OCI-LY7 (cell line): ENCODE measurements at regions not wholly inside any gene's neighbourhood (a gene's known extent, or its start where the extent isn't known, plus 50 kb on each side); places are given as distances from the start of the nearest gene placed in this dataset.

Source experiments
- BruUV-seq: library from RNA; stranded (reverse); fragments of 400-500 nt; replicated peaks from 2 replicates; lab custom pipeline; 2021; lab: Mats Ljungman, UMichigan
- CTCF ChIA-PET: fragments of 300-600 bp; sonication (Branson Sonifier 250); formaldehyde crosslinking; loops from one replicate; lab custom pipeline; 2022; ENCODE audit warnings: antibody characterized with exemption; ENCODE audit not compliant: unreplicated experiment; lab: Charles Lee
- POLR2A ChIA-PET: fragments of 300-600 bp; sonication (Branson Sonifier 250); formaldehyde crosslinking; loops from one replicate; lab custom pipeline; 2022; ENCODE audit warnings: antibody characterized with exemption; lab: Charles Lee
- DNase-seq: peaks from one replicate; pipeline ENCODE4 v3.0.0-alpha.2; 2015; ENCODE audit warnings: low spot score
- H2AFZ ChIP-seq: fragments of 200-600 bp; sonication (generic), shearing (Covaris generic); 2 replicates; pipeline ENCODE4 v1.6.1; 2014; ENCODE audit warnings: mild to moderate bottlenecking, antibody characterized with exemption, low read length, moderate library complexity
- H3K27ac ChIP-seq: fragments of 200-600 bp; sonication (generic); 2 replicates; pipeline ENCODE4 v1.5.1; 2014; ENCODE audit warnings: mixed run types, low read depth, mild to moderate bottlenecking, moderate library complexity, low read length, inconsistent platforms; ENCODE audit not compliant: poor library complexity, severe bottlenecking
- H3K36me3 ChIP-seq: fragments of 200-600 bp; sonication (generic); 2 replicates; pipeline ENCODE4 v1.6.1; 2014; ENCODE audit warnings: mild to moderate bottlenecking, antibody characterized with exemption, low read length, moderate library complexity, mixed read lengths; ENCODE audit not compliant: insufficient read depth
- H3K4me1 ChIP-seq: fragments of 200-600 bp; sonication (generic); 2 replicates; pipeline ENCODE4 v1.5.1; 2014; ENCODE audit warnings: mild to moderate bottlenecking, low read length; ENCODE audit not compliant: insufficient read depth, poor library complexity, severe bottlenecking
- H3K4me2 ChIP-seq: fragments of 200-600 bp; sonication (generic); 2 replicates; pipeline ENCODE4 v1.6.1; 2014; ENCODE audit warnings: mild to moderate bottlenecking, low read length
- H3K4me3 ChIP-seq: fragments of 200-600 bp; sonication (generic); 2 replicates; pipeline ENCODE4 v1.5.1; 2014; ENCODE audit warnings: mild to moderate bottlenecking, low read depth, low read length; ENCODE audit not compliant: poor library complexity, severe bottlenecking
- H3K79me2 ChIP-seq: fragments of 200-600 bp; sonication (generic); 2 replicates; pipeline ENCODE4 v1.6.1; 2016; ENCODE audit warnings: low read depth, mild to moderate bottlenecking, low read length, moderate library complexity, mixed read lengths; ENCODE audit not compliant: insufficient read depth
- H3K9me2 ChIP-seq: fragments of 200-600 bp; sonication (generic); 2 replicates; pipeline ENCODE4 v1.6.1; 2016; ENCODE audit warnings: mild to moderate bottlenecking, low read length, mixed read lengths; ENCODE audit not compliant: insufficient read depth
- H3K9me3 ChIP-seq: fragments of 200-600 bp; sonication (generic); 2 replicates; pipeline ENCODE4 v1.6.1; 2014; ENCODE audit warnings: mild to moderate bottlenecking, mixed run types, low read length, mixed read lengths
- H4K20me1 ChIP-seq: fragments of 200-600 bp; sonication (generic); 2 replicates; pipeline ENCODE4 v1.6.1; 2014; ENCODE audit warnings: mild to moderate bottlenecking, antibody characterized with exemption, low read length, moderate library complexity, mixed read lengths; ENCODE audit not compliant: insufficient read depth
- EZH2phosphoT487 ChIP-seq: fragments of 200-600 bp; sonication (generic); IDR thresholded peaks from 2 replicates; pipeline ENCODE4 v1.6.1; 2018; ENCODE audit warnings: low read depth, borderline replicate concordance, mild to moderate bottlenecking, mixed run types, antibody characterized with exemption, low read length, moderate library complexity, mixed read lengths
- intact Hi-C: fragments of 100-400 bp; cut with micrococcal nuclease; formaldehyde crosslinking; loops from one replicate; pipeline ENCODE4 v1.10.0; 2022; ENCODE audit not compliant: unreplicated experiment
- TF ChIP-seq, protein P1 (sequence below): fragments of 200-600 bp; sonication (generic); conservative IDR thresholded peaks from 2 replicates; pipeline ENCODE4 v1.5.1; 2014; ENCODE audit warnings: mild to moderate bottlenecking, antibody characterized with exemption, low read length, moderate library complexity, mixed read lengths

- Histone ChIP-seq H3K4me3 (no peak overlapping the region), H3K27ac (no peak overlapping the region), H3K79me2 (no peaks in the 10 kb centered on the region), H3K36me3 (no peaks in the 10 kb centered on the region), H2AFZ (no peak overlapping the region), H3K9me3 (no peaks in the 10 kb centered on the region), H3K4me2 (no peak overlapping the region), H3K4me1 (no peaks in the 10 kb centered on the region), H4K20me1 (no peaks in the 10 kb centered on the region), H3K9me2 (no peaks in the 10 kb centered on the region)
- DNase-seq = no peak
- TF ChIP-seq EZH2phosphoT487 = no peak
- TF ChIP-seq, protein P1, sequence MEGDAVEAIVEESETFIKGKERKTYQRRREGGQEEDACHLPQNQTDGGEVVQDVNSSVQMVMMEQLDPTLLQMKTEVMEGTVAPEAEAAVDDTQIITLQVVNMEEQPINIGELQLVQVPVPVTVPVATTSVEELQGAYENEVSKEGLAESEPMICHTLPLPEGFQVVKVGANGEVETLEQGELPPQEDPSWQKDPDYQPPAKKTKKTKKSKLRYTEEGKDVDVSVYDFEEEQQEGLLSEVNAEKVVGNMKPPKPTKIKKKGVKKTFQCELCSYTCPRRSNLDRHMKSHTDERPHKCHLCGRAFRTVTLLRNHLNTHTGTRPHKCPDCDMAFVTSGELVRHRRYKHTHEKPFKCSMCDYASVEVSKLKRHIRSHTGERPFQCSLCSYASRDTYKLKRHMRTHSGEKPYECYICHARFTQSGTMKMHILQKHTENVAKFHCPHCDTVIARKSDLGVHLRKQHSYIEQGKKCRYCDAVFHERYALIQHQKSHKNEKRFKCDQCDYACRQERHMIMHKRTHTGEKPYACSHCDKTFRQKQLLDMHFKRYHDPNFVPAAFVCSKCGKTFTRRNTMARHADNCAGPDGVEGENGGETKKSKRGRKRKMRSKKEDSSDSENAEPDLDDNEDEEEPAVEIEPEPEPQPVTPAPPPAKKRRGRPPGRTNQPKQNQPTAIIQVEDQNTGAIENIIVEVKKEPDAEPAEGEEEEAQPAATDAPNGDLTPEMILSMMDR = no peak
- CTCF ChIA-PET = no interaction called here
- intact Hi-C loops = loop anchor here (10.0 kb wide), 1 partner anchor 224 kb away; no protein-coding TSS in a partner anchor
- no TSS peak for BruUV-seq
- POLR2A ChIA-PET = no interaction called here
These were observed 106.7 kb upstream of the FSHR start for GRCh38 chr2:49260979-49261538.

GRCh38 chr2:49259926-49260325, 105.6 kb upstream of the FSHR start:
- Histone ChIP-seq H3K4me2 (no peak overlapping the region), H3K4me3 (no peak overlapping the region), H3K9me3 (no peaks in the 10 kb centered on the region), H4K20me1 (no peaks in the 10 kb centered on the region), H3K4me1 (no peaks in the 10 kb centered on the region), H3K36me3 (no peaks in the 10 kb centered on the region), H3K79me2 (no peaks in the 10 kb centered on the region), H3K9me2 (no peaks in the 10 kb centered on the region), H3K27ac (no peak overlapping the region), H2AFZ (no peak overlapping the region)
- TF ChIP-seq EZH2phosphoT487 = no peak
- TF ChIP-seq, protein P1 = no peak
- intact Hi-C loops = loop anchor here (10.0 kb wide), 1 partner anchor 225 kb away; no protein-coding TSS in a partner anchor
- ChIA-PET CTCF (no interaction called here), POLR2A (no interaction called here)
- DNase-seq = no peak
- BruUV-seq = no TSS peak

GRCh38 chr2:49255409-49255971, 101.2 kb upstream of the FSHR start:
- Histone ChIP-seq H3K4me3 (no peak overlapping the region), H3K36me3 (no peaks in the 10 kb centered on the region), H4K20me1 (no peaks in the 10 kb centered on the region), H3K9me2 (no peaks in the 10 kb centered on the region), H3K4me2 (no peak overlapping the region), H3K27ac (no peak overlapping the region), H3K9me3 (no peaks in the 10 kb centered on the region), H3K79me2 (no peaks in the 10 kb centered on the region), H2AFZ (no peak overlapping the region), H3K4me1 (no peaks in the 10 kb centered on the region)
- intact Hi-C loops = no loop called here
- BruUV-seq = no TSS peak
- CTCF ChIA-PET = no interaction called here
- TF ChIP-seq, protein P1 = peak; percentile 54
- no peak for TF ChIP-seq EZH2phosphoT487
- POLR2A ChIA-PET = no interaction called here
- no peak for DNase-seq
